Neural progenitor cell (in vitro differentiated cells): ENCODE measurements at regions not wholly inside any gene's neighbourhood (a gene's known extent, or its start where the extent isn't known, plus 50 kb on each side); places are given as distances from the start of the nearest gene placed in this dataset.

ENCODE experiments used
- EZH2 ChIP-seq: fragments of 200-600 bp; sonication (generic); IDR thresholded peaks from 2 replicates; pipeline ENCODE4 v1.6.1; 2017; ENCODE audit warnings: antibody characterized with exemption, mild to moderate bottlenecking, moderate library complexity
- TF ChIP-seq, protein P1 (sequence below): fragments of 200-600 bp; sonication (generic); IDR thresholded peaks from 2 replicates; pipeline ENCODE4 v1.5.1; 2017; ENCODE audit warnings: antibody characterized with exemption, mild to moderate bottlenecking

DNA sequence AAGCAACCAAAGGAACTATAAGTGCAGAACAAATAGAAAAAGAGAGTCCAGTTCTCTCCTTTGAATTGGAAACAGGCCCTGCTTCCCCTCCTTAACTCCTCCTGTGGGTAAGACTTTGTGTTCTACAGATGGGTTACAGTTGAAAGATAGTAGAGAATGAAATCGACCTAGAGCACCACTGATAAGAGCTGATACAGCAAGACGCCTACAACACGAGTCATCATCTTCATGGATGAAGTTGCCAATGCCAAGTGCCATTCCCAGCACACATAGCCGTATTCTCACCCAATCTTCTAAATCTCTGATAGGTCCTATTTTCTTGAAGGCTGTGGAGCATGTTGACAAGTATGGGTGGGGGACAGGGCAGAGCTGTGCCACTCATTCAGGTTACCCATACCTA, 99.8 kb upstream of the CAMK1G start:
- no peak for TF ChIP-seq EZH2
- TF ChIP-seq, protein P1, sequence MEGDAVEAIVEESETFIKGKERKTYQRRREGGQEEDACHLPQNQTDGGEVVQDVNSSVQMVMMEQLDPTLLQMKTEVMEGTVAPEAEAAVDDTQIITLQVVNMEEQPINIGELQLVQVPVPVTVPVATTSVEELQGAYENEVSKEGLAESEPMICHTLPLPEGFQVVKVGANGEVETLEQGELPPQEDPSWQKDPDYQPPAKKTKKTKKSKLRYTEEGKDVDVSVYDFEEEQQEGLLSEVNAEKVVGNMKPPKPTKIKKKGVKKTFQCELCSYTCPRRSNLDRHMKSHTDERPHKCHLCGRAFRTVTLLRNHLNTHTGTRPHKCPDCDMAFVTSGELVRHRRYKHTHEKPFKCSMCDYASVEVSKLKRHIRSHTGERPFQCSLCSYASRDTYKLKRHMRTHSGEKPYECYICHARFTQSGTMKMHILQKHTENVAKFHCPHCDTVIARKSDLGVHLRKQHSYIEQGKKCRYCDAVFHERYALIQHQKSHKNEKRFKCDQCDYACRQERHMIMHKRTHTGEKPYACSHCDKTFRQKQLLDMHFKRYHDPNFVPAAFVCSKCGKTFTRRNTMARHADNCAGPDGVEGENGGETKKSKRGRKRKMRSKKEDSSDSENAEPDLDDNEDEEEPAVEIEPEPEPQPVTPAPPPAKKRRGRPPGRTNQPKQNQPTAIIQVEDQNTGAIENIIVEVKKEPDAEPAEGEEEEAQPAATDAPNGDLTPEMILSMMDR: no peak
